ENCODE measurements at regions not wholly inside any gene's neighbourhood (a gene's known extent, or its start where the extent isn't known, plus 50 kb on each side); places are given as distances from the start of the nearest gene placed in this dataset.

- no peak for TF ChIP-seq REST (IDR thresholded peaks at IDR 0.05; ENCODE audit: insufficient read depth in 1 of 2, low read depth in 2 of 2, low read length in 2 of 2)
- TF ChIP-seq TAF1 (IDR thresholded peaks at IDR 0.05; ENCODE audit: borderline replicate concordance, insufficient read depth, low read length) = no peak
- no peak for TF ChIP-seq POLR2AphosphoS5 (IDR thresholded peaks at IDR 0.05; ENCODE audit: low read depth, low read length)
These were observed 368.7 kb upstream of the MANEA start for GRCh38 chr6:95208621-95209020.
